Kidney (tissue), 13 donors: ENCODE measurements at regions not wholly inside any gene's neighbourhood (a gene's known extent, or its start where the extent isn't known, plus 50 kb on each side); places are given as distances from the start of the nearest gene placed in this dataset.

ENCODE experiments used
- DNase-seq, 5 donors: peaks; one replicate each; pipeline ENCODE4 v3.0.0-alpha.2; 2013 to 2020
- FAIRE-seq: peaks from 2 replicates; lab custom pipeline; 2012; peaks lifted over from hg19 to GRCh38; lab: Jason Lieb, UNC
- H3K27ac ChIP-seq, 2 donors: one replicate each; pipeline ENCODE4 v1.7.0; 2013; ENCODE audit warnings: low read depth in 2 of 2, low read length in 2 of 2, inconsistent platforms in 1 of 2
- H3K27me3 ChIP-seq: one replicate; pipeline ENCODE4 v1.7.1; 2013; ENCODE audit warnings: low read length, inconsistent platforms; ENCODE audit not compliant: control insufficient read depth, insufficient read depth
- H3K36me3 ChIP-seq, 3 donors: one replicate each; pipeline versions ENCODE4 v1.7.0 to v1.7.1; 2013; ENCODE audit warnings: low read length in 3 of 3, control low read depth in 1 of 3, inconsistent platforms in 1 of 3; ENCODE audit not compliant: insufficient read depth in 3 of 3, control insufficient read depth in 2 of 3
- H3K4me1 ChIP-seq, 3 donors: one replicate each; pipeline versions ENCODE4 v1.7.0 to v1.7.1; 2013; ENCODE audit warnings: low read length in 3 of 3, inconsistent platforms in 1 of 3, low read depth in 1 of 3; ENCODE audit not compliant: control insufficient read depth in 2 of 3, insufficient read depth in 2 of 3
- H3K4me3 ChIP-seq, 3 donors: one replicate each; pipeline versions ENCODE4 v1.7.0 to v1.8.1; 2013; ENCODE audit warnings: low read length in 3 of 3, control low read depth in 1 of 3, inconsistent platforms in 1 of 3
- H3K9ac ChIP-seq, 3 donors: one replicate each; pipeline versions ENCODE4 v1.7.0 to v1.7.1; 2013; ENCODE audit warnings: low read length in 3 of 3, control low read depth in 1 of 3, inconsistent platforms in 1 of 3
- H3K9me3 ChIP-seq, 3 donors: one replicate each; pipeline versions ENCODE4 v1.7.0 to v1.7.1; 2013; ENCODE audit warnings: low read length in 3 of 3, control low read depth in 1 of 3, inconsistent platforms in 1 of 3; ENCODE audit not compliant: control insufficient read depth in 2 of 3, insufficient read depth in 1 of 3
- CTCF ChIP-seq: IDR thresholded peaks from 3 replicates; pipeline ENCODE4 v1.5.1; 2012; ENCODE audit warnings: mild to moderate bottlenecking, moderate library complexity, borderline replicate concordance; ENCODE audit not compliant: insufficient read depth; ENCODE audit errors: extremely low read depth
- intact Hi-C: fragments of 100-400 bp; cut with DNase I; formaldehyde crosslinking; loops from one replicate; pipeline ENCODE4 v1.11.1; 2022
- donor health status: control.
- donor health status: control.
- donor health status: control.
- donor health status: control.
- donor health status: control.
- donor health status: DM: yes; HTN: yes; CAD: no.
- donor health status: Normal renal cell carcinoma (clear cell type).

GRCh38 chr18:46388286-46388685 is 268.7 kb downstream of the LOXHD1 start:
- no peak overlapping the region for H3K9ac ChIP-seq
- no peak for TF ChIP-seq CTCF
- intact Hi-C loops = no loop called here
- no peak overlapping the region for H3K4me3 ChIP-seq
- DNase-seq = peak in 1 of 5 donors; percentile 34
- FAIRE-seq = no peak
- H3K36me3 ChIP-seq = peaks cover 0 to 4% (median 0%) of the 10 kb centered on the region in 3 donors
- peak overlapping the region in 1 of 2 donors; percentile 71 for H3K27ac ChIP-seq
- H3K4me1 ChIP-seq = peaks cover 2 to 10% (median 9%) of the 10 kb centered on the region in 3 donors
- H3K27me3 ChIP-seq = no peaks in the 10 kb centered on the region
- no peaks in the 10 kb centered on the region for H3K9me3 ChIP-seq

- Histone ChIP-seq H3K4me3 (no peak overlapping the region), H3K27ac (no peak overlapping the region), H3K36me3 (peaks cover 0 to 4% (median 0%) of the 10 kb centered on the region in 3 donors), H3K4me1 (peaks cover under 1 to 2% (median under 1%) of the 10 kb centered on the region in 3 donors), H3K9ac (no peak overlapping the region), H3K27me3 (no peaks in the 10 kb centered on the region), H3K9me3 (no peaks in the 10 kb centered on the region)
- DNase-seq (peak in 1 of 5 donors; percentile 58), FAIRE-seq (no peak)
- no peak for TF ChIP-seq CTCF
- intact Hi-C loops = no loop called here
Measured at GRCh38 chr18:46392576-46392975, 264.4 kb downstream of the LOXHD1 start.

- Histone ChIP-seq H3K9me3 (no peaks in the 10 kb centered on the region), H3K27me3 (no peaks in the 10 kb centered on the region), H3K27ac (no peak overlapping the region), H3K9ac (no peak overlapping the region), H3K36me3 (peaks cover 0 to 4% (median 0%) of the 10 kb centered on the region in 3 donors), H3K4me1 (no peaks in the 10 kb centered on the region), H3K4me3 (no peak overlapping the region)
- FAIRE-seq (no peak), DNase-seq (peak in 1 of 5 donors; percentile 52)
- intact Hi-C loops = no loop called here
- no peak for TF ChIP-seq CTCF
Measured at GRCh38 chr18:46393230-46393629, 263.8 kb downstream of the LOXHD1 start.

GRCh38 chr18:46393961-46394360 is 263.1 kb downstream of the LOXHD1 start:
- H3K9ac ChIP-seq = no peak overlapping the region
- DNase-seq (no peak), FAIRE-seq (no peak)
- intact Hi-C loops = no loop called here
- H3K4me3 ChIP-seq = no peak overlapping the region
- H3K27me3 ChIP-seq = no peaks in the 10 kb centered on the region
- peaks cover 0 to 4% (median 0%) of the 10 kb centered on the region in 3 donors for H3K36me3 ChIP-seq
- no peak overlapping the region for H3K27ac ChIP-seq
- TF ChIP-seq CTCF = no peak
- no peaks in the 10 kb centered on the region for H3K9me3 ChIP-seq
- H3K4me1 ChIP-seq = no peaks in the 10 kb centered on the region
